Activated CD4-positive, alpha-beta memory T cell treated with anti-CD3 and anti-CD28 coated beads for 36 hours (primary cell): ENCODE measurements at regions not wholly inside any gene's neighbourhood (a gene's known extent, or its start where the extent isn't known, plus 50 kb on each side); places are given as distances from the start of the nearest gene placed in this dataset.

ENCODE experiments used
- CTCF ChIA-PET: fragments of 350-600 bp; sonication (Branson Sonifier 250); formaldehyde crosslinking; loops from one replicate; lab custom pipeline; 2021; ENCODE audit warnings: antibody characterized with exemption, inconsistent platforms; lab: Charles Lee
- POLR2A ChIA-PET: fragments of 350-600 bp; sonication (Branson Sonifier 250); formaldehyde crosslinking; loops from one replicate; lab custom pipeline; 2021; ENCODE audit warnings: antibody characterized with exemption; lab: Charles Lee
- DNase-seq: peaks from one replicate; pipeline ENCODE4 v3.0.0-alpha.2; 2020
- H3K27ac Mint-ChIP-seq: one replicate; pipeline ENCODE4 v1.8.0; 2021; ENCODE audit warnings: mixed read lengths
- H3K27me3 Mint-ChIP-seq: one replicate; pipeline ENCODE4 v1.8.0; 2021; ENCODE audit warnings: mixed read lengths
- H3K36me3 Mint-ChIP-seq: one replicate; pipeline ENCODE4 v1.8.0; 2021; ENCODE audit warnings: mixed read lengths
- H3K4me1 Mint-ChIP-seq: one replicate; pipeline ENCODE4 v1.8.0; 2021; ENCODE audit warnings: low read depth, mixed read lengths
- H3K4me3 Mint-ChIP-seq: one replicate; pipeline ENCODE4 v1.8.0; 2021; ENCODE audit warnings: mild to moderate bottlenecking, mixed read lengths
- H3K9me3 Mint-ChIP-seq: one replicate; pipeline ENCODE4 v1.8.0; 2021; ENCODE audit warnings: mixed read lengths
- intact Hi-C: fragments of 100-400 bp; cut with micrococcal nuclease; formaldehyde crosslinking; loops from one replicate; pipeline ENCODE4 v1.15.1; 2023

GRCh38 chr7:32330602-32331001 lies 159.6 kb downstream of the LSM5 start:
- Mint-ChIP-seq H3K27ac (no peak overlapping the region), H3K9me3 (peaks cover 17% of the 10 kb centered on the region), H3K27me3 (no peaks in the 10 kb centered on the region), H3K36me3 (no peaks in the 10 kb centered on the region), H3K4me3 (no peak overlapping the region), H3K4me1 (no peaks in the 10 kb centered on the region)
- DNase-seq = no peak
- POLR2A ChIA-PET = no interaction called here
- intact Hi-C loops = no loop called here
- CTCF ChIA-PET = no interaction called here

GRCh38 chr7:32326078-32326477 lies 164.1 kb downstream of the LSM5 start:
- H3K27ac Mint-ChIP-seq = no peak overlapping the region
- ChIA-PET CTCF (interaction anchor here (0.8 kb wide), 1 partner anchor 301 kb away, joined by 3 read pairs; no protein-coding TSS in a partner anchor), POLR2A (no interaction called here)
- H3K4me1 Mint-ChIP-seq = no peaks in the 10 kb centered on the region
- intact Hi-C loops = no loop called here
- no peaks in the 10 kb centered on the region for H3K27me3 Mint-ChIP-seq
- no peak overlapping the region for H3K4me3 Mint-ChIP-seq
- H3K36me3 Mint-ChIP-seq = no peaks in the 10 kb centered on the region
- no peaks in the 10 kb centered on the region for H3K9me3 Mint-ChIP-seq
- DNase-seq = no peak

GRCh38 chr7:32323712-32324111 lies 166.5 kb downstream of the LSM5 start:
- H3K9me3 Mint-ChIP-seq = no peaks in the 10 kb centered on the region
- ChIA-PET CTCF (no interaction called here), POLR2A (no interaction called here)
- H3K27me3 Mint-ChIP-seq = peaks cover 4% of the 10 kb centered on the region
- no peak overlapping the region for H3K4me3 Mint-ChIP-seq
- no peak overlapping the region for H3K27ac Mint-ChIP-seq
- intact Hi-C loops = no loop called here
- H3K36me3 Mint-ChIP-seq = no peaks in the 10 kb centered on the region
- DNase-seq = no peak
- no peaks in the 10 kb centered on the region for H3K4me1 Mint-ChIP-seq

GRCh38 chr7:32319012-32319382 lies 171.2 kb downstream of the LSM5 start:
- Mint-ChIP-seq H3K27ac (no peak overlapping the region), H3K36me3 (no peaks in the 10 kb centered on the region), H3K27me3 (peaks cover 11% of the 10 kb centered on the region), H3K9me3 (no peaks in the 10 kb centered on the region), H3K4me1 (no peaks in the 10 kb centered on the region), H3K4me3 (no peak overlapping the region)
- ChIA-PET CTCF (no interaction called here), POLR2A (no interaction called here)
- DNase-seq = no peak
- intact Hi-C loops = no loop called here

- Mint-ChIP-seq H3K9me3 (no peaks in the 10 kb centered on the region), H3K4me3 (no peak overlapping the region), H3K27ac (no peak overlapping the region), H3K27me3 (peaks cover 11% of the 10 kb centered on the region), H3K4me1 (no peaks in the 10 kb centered on the region), H3K36me3 (no peaks in the 10 kb centered on the region)
- no peak for DNase-seq
- POLR2A ChIA-PET = no interaction called here
- intact Hi-C loops = no loop called here
- CTCF ChIA-PET = no interaction called here
Measured at GRCh38 chr7:32318300-32319011, 171.7 kb downstream of the LSM5 start.

- Mint-ChIP-seq H3K27me3 (peaks cover 11% of the 10 kb centered on the region), H3K4me3 (no peak overlapping the region), H3K4me1 (no peaks in the 10 kb centered on the region), H3K36me3 (no peaks in the 10 kb centered on the region), H3K27ac (no peak overlapping the region), H3K9me3 (no peaks in the 10 kb centered on the region)
- intact Hi-C loops = no loop called here
- ChIA-PET CTCF (no interaction called here), POLR2A (no interaction called here)
- DNase-seq = no peak
Measured at GRCh38 chr7:32316839-32317238, 173.3 kb downstream of the LSM5 start.

- POLR2A ChIA-PET = no interaction called here
- CTCF ChIA-PET = no interaction called here
- H3K27me3 Mint-ChIP-seq = peaks cover 9% of the 10 kb centered on the region
Measured at GRCh38 chr7:32314761-32315160, 175.4 kb downstream of the LSM5 start.

GRCh38 chr7:32301427-32301826 lies 188.8 kb downstream of the LSM5 start:
- peaks cover 8% of the 10 kb centered on the region for H3K4me1 Mint-ChIP-seq
- H3K36me3 Mint-ChIP-seq = no peaks in the 10 kb centered on the region
- POLR2A ChIA-PET = no interaction called here
- intact Hi-C loops = no loop called here
- CTCF ChIA-PET = no interaction called here
- no peak overlapping the region for H3K27ac Mint-ChIP-seq
- DNase-seq = no peak
- H3K27me3 Mint-ChIP-seq = peaks cover 28% of the 10 kb centered on the region
- H3K9me3 Mint-ChIP-seq = no peaks in the 10 kb centered on the region
- H3K4me3 Mint-ChIP-seq = no peak overlapping the region

More at GRCh38 chr7:32314761-32315160, 175.4 kb downstream of the LSM5 start:
- no peaks in the 10 kb centered on the region for H3K36me3 Mint-ChIP-seq
- no peak overlapping the region for H3K27ac Mint-ChIP-seq
- intact Hi-C loops = no loop called here
- no peak for DNase-seq
- no peaks in the 10 kb centered on the region for H3K4me1 Mint-ChIP-seq
- no peak overlapping the region for H3K4me3 Mint-ChIP-seq
- H3K9me3 Mint-ChIP-seq = no peaks in the 10 kb centered on the region

GRCh38 chr7:32299133-32299702 lies 191.0 kb downstream of the LSM5 start:
- CTCF ChIA-PET = no interaction called here
- POLR2A ChIA-PET = no interaction called here
- intact Hi-C loops = no loop called here
- no peaks in the 10 kb centered on the region for H3K9me3 Mint-ChIP-seq
- H3K4me3 Mint-ChIP-seq = no peak overlapping the region
- no peak overlapping the region for H3K27ac Mint-ChIP-seq
- H3K4me1 Mint-ChIP-seq = peaks cover 8% of the 10 kb centered on the region
- DNase-seq = no peak
- no peaks in the 10 kb centered on the region for H3K36me3 Mint-ChIP-seq
- H3K27me3 Mint-ChIP-seq = peaks cover 31% of the 10 kb centered on the region

- Mint-ChIP-seq H3K4me1 (peaks cover 8% of the 10 kb centered on the region), H3K9me3 (no peaks in the 10 kb centered on the region), H3K36me3 (no peaks in the 10 kb centered on the region), H3K4me3 (no peak overlapping the region), H3K27me3 (peaks cover 29% of the 10 kb centered on the region), H3K27ac (no peak overlapping the region)
- no peak for DNase-seq
- intact Hi-C loops = no loop called here
- POLR2A ChIA-PET = no interaction called here
- CTCF ChIA-PET = no interaction called here
Measured at GRCh38 chr7:32298408-32299132, 191.6 kb downstream of the LSM5 start.

GRCh38 chr7:32293833-32294232 lies 196.3 kb downstream of the LSM5 start:
- CTCF ChIA-PET = no interaction called here
- Mint-ChIP-seq H3K9me3 (no peaks in the 10 kb centered on the region), H3K27me3 (peaks cover 18% of the 10 kb centered on the region), H3K4me3 (no peak overlapping the region), H3K27ac (no peak overlapping the region), H3K36me3 (no peaks in the 10 kb centered on the region), H3K4me1 (peaks cover 2% of the 10 kb centered on the region)
- intact Hi-C loops = no loop called here
- POLR2A ChIA-PET = no interaction called here
- no peak for DNase-seq

- no peaks in the 10 kb centered on the region for H3K36me3 Mint-ChIP-seq
- no peak for DNase-seq
- intact Hi-C loops = no loop called here
- CTCF ChIA-PET = no interaction called here
- H3K4me1 Mint-ChIP-seq = no peaks in the 10 kb centered on the region
- H3K4me3 Mint-ChIP-seq = no peak overlapping the region
- POLR2A ChIA-PET = no interaction called here
- H3K27ac Mint-ChIP-seq = no peak overlapping the region
- no peaks in the 10 kb centered on the region for H3K9me3 Mint-ChIP-seq
- peaks cover 2% of the 10 kb centered on the region for H3K27me3 Mint-ChIP-seq
Measured at GRCh38 chr7:32289651-32290414, 200.3 kb downstream of the LSM5 start.
